ENCODE measurements at regions not wholly inside any gene's neighbourhood (a gene's known extent, or its start where the extent isn't known, plus 50 kb on each side); places are given as distances from the start of the nearest gene placed in this dataset.

GRCh38 chr9:84445737-84446136 lies 105.2 kb upstream of the SLC28A3 start:
- POLR2A ChIA-PET = no interaction called here
- Histone ChIP-seq H3K4me3 (ENCODE audit: low read depth, low read length) (no peak overlapping the region), H3K27me3 (ENCODE audit: control insufficient read depth, insufficient read depth, low read length) (no peaks in the 10 kb centered on the region), H3K27ac (ENCODE audit: low read depth, low read length) (no peak overlapping the region), H3K9me3 (ENCODE audit: control insufficient read depth, insufficient read depth, low read length) (peaks cover 6% of the 10 kb centered on the region)
- no peak for TF ChIP-seq CTCF (IDR thresholded peaks at IDR 0.05; ENCODE audit: low read depth, low read length)
- no peak for DNase-seq (ENCODE audit: low read depth, low spot score)
- CTCF ChIA-PET = no interaction called here

- no peak for DNase-seq (ENCODE audit: low read depth, low spot score)
- TF ChIP-seq CTCF (IDR thresholded peaks at IDR 0.05; ENCODE audit: low read depth, low read length) = no peak
- H3K4me3 ChIP-seq (ENCODE audit: low read depth, low read length) = no peak overlapping the region
- ChIA-PET POLR2A (no interaction called here), CTCF (no interaction called here)
- H3K9me3 ChIP-seq (ENCODE audit: control insufficient read depth, insufficient read depth, low read length) = peaks cover 6% of the 10 kb centered on the region
- H3K27me3 ChIP-seq (ENCODE audit: control insufficient read depth, insufficient read depth, low read length) = no peaks in the 10 kb centered on the region
- no peak overlapping the region for H3K27ac ChIP-seq (ENCODE audit: low read depth, low read length)
These were observed 106.7 kb upstream of the SLC28A3 start for GRCh38 chr9:84447305-84447704.

- H3K27me3 ChIP-seq (ENCODE audit: control insufficient read depth, insufficient read depth, low read length) = no peaks in the 10 kb centered on the region
- ChIA-PET CTCF (no interaction called here), POLR2A (no interaction called here)
- H3K4me3 ChIP-seq (ENCODE audit: low read depth, low read length) = no peak overlapping the region
- no peak for DNase-seq (ENCODE audit: low read depth, low spot score)
- H3K9me3 ChIP-seq (ENCODE audit: control insufficient read depth, insufficient read depth, low read length) = peaks cover 3% of the 10 kb centered on the region
- no peak for TF ChIP-seq CTCF (IDR thresholded peaks at IDR 0.05; ENCODE audit: low read depth, low read length)
- H3K27ac ChIP-seq (ENCODE audit: low read depth, low read length) = no peak overlapping the region
These were observed 109.5 kb upstream of the SLC28A3 start for GRCh38 chr9:84450029-84450428.

- Histone ChIP-seq H3K4me3 (ENCODE audit: low read depth, low read length) (no peak overlapping the region), H3K27ac (ENCODE audit: low read depth, low read length) (no peak overlapping the region), H3K27me3 (ENCODE audit: control insufficient read depth, insufficient read depth, low read length) (no peaks in the 10 kb centered on the region), H3K9me3 (ENCODE audit: control insufficient read depth, insufficient read depth, low read length) (no peaks in the 10 kb centered on the region; the same call in 1 of the 2 replicates)
- TF ChIP-seq CTCF (IDR thresholded peaks at IDR 0.05; ENCODE audit: low read depth, low read length) = no peak
- CTCF ChIA-PET = no interaction called here
- POLR2A ChIA-PET = no interaction called here
- no peak for DNase-seq (ENCODE audit: low read depth, low spot score)
These were observed 116.0 kb upstream of the SLC28A3 start for GRCh38 chr9:84456527-84456926.

GRCh38 chr9:84460695-84461094 lies 120.1 kb upstream of the SLC28A3 start:
- H3K27ac ChIP-seq (ENCODE audit: low read depth, low read length) = no peak overlapping the region
- CTCF ChIA-PET = no interaction called here
- POLR2A ChIA-PET = no interaction called here

More at GRCh38 chr9:84460695-84461094, 120.1 kb upstream of the SLC28A3 start:
- no peak overlapping the region for H3K4me3 ChIP-seq (ENCODE audit: low read depth, low read length)
- no peak for TF ChIP-seq CTCF (IDR thresholded peaks at IDR 0.05; ENCODE audit: low read depth, low read length)
- H3K9me3 ChIP-seq (ENCODE audit: control insufficient read depth, insufficient read depth, low read length) = no peaks in the 10 kb centered on the region; the same call in 1 of the 2 replicates
- H3K27me3 ChIP-seq (ENCODE audit: control insufficient read depth, insufficient read depth, low read length) = no peaks in the 10 kb centered on the region
- DNase-seq (ENCODE audit: low read depth, low spot score) = no peak

All from AG04450 (cell line).